DMS53 treated with DMSO at 0.1 percent for 48 hours (cell line): ENCODE measurements at regions not wholly inside any gene's neighbourhood (a gene's known extent, or its start where the extent isn't known, plus 50 kb on each side); places are given as distances from the start of the nearest gene placed in this dataset.

Source experiments
- DNase-seq: peaks from one replicate; lab custom pipeline; 2025; ENCODE audit not compliant: unreplicated experiment; lab: John Stamatoyannopoulos, UW

DNA sequence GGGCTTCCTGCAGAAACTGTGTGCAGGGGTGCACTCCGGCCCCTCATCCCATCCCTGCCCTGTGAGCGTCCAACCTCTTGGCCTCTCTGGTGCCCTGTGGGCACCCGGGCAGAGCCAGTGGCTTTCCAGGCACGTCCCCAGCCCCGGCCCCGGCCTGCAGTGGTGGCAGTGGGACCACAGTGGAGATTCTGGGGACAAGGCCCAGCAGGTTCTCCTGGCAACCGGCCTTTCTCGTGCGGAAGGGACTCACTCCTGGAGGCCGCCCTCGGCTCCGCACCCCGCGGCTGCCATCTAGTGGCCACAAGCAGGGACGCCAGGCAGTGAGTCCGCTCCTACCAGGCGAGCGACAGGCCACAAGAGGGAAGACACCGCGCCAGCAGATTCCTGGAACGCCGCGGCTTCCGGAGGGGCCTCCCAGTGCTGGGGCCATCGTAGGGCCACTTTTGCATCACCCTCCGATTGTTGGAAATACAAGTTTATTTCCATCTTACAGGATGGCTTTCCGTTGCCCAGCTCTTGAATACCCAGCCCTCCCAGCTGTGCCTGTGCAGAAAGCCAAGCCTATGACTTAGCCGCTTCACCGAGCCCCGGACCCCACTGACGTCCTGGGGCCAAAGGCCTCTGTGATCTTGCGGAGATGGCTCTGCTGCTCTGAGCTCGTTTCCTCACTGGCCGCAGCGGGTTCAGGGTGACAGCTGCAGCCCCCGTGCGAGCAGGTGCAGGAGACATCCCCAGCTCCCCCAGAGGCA lies 357.3 kb downstream of the CTTN start:
- peak; percentile 52 for DNase-seq

DNA sequence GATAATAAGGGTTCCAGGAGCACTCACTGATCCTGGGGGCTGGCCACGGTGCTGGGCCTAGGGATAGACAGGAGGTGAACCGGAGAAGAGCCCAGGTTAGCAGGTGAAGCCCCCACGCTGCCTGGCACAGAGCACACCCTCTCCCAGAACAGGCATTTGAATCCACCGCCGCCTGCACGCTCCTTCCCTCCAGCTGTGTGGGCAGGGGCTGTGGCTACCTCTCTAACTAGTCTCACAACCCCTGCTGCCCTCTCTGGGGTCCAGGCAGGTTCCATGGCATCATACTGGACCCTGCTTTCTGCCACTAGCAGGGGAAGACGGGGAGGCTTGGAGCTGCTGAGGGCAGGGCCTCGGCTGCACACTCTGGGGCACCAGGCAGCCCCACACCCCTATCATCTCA lies 358.0 kb downstream of the CTTN start:
- DNase-seq: no peak

GRCh38 chr11:70756756-70757155 lies 358.4 kb downstream of the CTTN start:
- no peak for DNase-seq

- no peak for DNase-seq
Measured at GRCh38 chr11:70757241-70757640, 358.9 kb downstream of the CTTN start.

DNA sequence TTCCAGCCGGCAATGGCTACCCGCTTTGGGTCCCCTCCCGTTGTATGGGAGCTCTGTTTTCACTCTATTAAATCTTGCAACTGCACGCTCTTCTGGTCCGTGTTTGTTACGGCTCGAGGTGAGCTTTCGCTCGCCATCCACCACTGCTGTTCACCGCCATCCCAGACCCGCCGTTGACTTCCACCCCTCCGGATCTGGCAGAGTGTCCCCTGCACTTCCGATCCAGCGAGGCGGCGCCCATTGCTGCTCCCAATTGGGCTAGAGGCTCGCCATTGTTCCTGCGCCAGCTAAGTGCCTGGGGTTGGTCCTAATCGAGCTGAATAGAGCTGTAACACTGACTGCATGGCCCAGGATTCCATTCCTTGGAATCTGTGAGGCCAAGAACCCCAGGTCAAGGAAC lies 359.9 kb downstream of the CTTN start:
- no peak for DNase-seq

GRCh38 chr11:70759846-70760245 lies 361.5 kb downstream of the CTTN start:
- no peak for DNase-seq

GRCh38 chr11:70760416-70761020 lies 362.2 kb downstream of the CTTN start:
- DNase-seq: no peak

DNA sequence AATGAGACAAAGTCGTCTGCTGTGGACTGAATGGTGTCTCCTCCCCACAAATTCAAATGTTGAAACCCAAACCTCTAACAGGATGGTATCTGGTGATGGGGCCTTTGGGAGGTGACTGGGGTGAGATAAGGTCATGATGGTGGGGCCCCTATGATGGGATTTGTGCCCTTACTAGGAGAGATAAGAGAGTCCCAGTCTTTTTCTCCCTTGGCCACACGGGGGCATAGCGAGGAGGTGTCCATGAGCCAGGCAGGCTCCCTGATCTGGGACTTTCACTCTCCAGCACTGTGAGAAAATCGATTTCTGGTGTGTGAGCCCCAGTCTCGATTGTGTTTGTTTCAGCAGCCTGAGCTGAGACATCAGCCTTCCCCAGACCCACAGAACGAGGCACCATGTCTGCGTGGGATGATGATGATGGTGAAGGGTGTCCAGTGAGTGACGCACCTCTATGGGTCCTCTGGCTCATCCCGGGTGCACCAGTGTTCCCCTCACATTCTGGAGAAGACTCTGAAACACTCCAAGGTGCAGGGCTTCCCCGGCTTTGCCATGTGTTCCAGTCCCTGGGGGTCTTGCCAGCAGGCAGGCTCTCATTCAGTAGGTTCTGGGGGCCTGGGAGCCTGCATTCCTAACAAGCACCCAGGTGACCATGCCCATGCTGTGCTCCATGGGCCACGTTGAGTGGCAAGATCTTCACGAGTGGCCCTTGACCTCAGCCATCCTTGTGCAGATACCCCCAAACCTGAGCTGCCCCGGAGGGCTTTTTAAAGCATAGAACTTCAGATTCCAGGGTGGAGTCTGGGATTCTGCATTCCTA lies 363.0 kb downstream of the CTTN start:
- no peak for DNase-seq

- DNase-seq: no peak
Measured at GRCh38 chr11:70761908-70762337, 363.6 kb downstream of the CTTN start.

- no peak for DNase-seq
Measured at GRCh38 chr11:70762810-70763209, 364.5 kb downstream of the CTTN start.

DNA sequence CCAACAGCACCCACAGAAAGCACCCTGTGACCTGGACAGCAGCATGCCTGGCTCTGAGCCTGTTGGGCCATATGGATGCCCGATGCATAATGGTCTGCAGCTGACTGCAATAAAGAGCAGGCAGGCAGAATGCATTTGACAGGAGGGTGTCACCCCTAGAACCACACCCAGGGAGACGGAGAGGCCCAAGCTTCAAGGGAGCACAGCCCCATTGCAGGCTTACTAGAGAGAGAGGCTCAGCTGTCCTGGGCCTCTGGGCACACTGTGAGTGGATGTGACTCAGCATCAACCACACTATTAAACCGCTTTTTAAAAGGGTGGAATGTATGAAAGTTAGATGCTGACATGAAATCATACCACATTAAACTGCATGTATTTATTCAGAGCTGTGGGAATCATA lies 365.3 kb downstream of the CTTN start:
- DNase-seq: no peak

- DNase-seq: no peak
Measured at GRCh38 chr11:70764356-70764905, 366.1 kb downstream of the CTTN start.

DNA sequence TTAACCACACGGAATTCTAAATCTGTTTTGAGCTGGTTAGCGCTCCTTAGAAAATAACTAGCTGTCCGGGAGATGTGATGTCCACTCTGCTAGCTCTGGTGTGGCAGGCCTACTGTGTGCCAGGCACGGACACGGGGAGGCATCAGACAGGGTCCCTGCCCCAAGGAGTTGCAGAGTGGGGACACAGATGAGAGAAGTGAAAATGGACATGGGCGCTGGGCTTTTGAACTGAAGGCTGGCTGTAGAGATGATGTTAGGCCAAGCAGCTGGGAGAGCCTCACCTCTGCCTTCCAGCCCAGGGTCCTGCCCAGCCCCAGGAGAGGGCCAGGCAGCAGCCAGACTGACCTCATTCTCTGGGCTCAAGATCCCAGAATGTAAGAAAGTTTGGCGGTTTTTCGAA lies 368.6 kb downstream of the CTTN start:
- no peak for DNase-seq

- DNase-seq: no peak
Measured at GRCh38 chr11:70768346-70769095, 370.2 kb downstream of the CTTN start.

DNA sequence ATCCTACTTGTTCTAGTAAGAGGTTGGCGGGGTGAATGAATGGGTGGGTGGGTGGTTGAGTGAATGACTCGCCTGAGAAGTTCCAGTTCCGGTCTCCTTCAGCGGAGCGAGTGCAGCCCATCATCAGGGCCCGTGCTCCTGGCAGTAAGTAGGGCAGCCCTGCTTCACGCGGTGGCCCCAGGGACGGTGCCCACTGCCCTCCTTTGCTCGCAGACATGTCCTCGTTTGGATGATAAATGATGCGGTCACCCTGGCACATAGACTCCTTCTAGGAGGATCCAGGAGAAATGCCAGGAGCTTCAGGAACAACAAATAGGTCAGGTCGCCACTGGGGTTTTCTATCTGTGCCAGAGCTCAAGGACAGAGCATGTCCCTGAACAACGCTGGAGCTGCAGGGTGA lies 370.8 kb downstream of the CTTN start:
- DNase-seq: no peak

DNA sequence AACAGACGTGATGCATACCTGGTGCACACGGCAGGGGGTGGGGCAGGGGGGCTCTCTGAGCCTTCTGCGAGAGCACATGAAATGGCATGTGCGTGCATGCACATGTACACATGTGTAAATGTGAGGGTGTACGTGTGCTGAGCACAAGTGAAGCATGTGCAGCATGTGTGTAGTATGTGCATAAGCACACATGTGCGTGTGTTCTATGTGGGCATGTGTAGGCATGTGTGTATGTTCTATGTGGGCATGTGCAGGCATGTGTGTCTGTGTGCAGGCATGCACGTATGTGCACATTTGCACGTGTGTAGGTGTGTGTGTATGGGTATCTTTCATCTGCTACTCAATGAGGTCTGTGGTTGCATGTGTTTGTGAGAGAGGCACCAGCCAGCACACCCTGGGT lies 371.2 kb downstream of the CTTN start:
- no peak for DNase-seq

DNA sequence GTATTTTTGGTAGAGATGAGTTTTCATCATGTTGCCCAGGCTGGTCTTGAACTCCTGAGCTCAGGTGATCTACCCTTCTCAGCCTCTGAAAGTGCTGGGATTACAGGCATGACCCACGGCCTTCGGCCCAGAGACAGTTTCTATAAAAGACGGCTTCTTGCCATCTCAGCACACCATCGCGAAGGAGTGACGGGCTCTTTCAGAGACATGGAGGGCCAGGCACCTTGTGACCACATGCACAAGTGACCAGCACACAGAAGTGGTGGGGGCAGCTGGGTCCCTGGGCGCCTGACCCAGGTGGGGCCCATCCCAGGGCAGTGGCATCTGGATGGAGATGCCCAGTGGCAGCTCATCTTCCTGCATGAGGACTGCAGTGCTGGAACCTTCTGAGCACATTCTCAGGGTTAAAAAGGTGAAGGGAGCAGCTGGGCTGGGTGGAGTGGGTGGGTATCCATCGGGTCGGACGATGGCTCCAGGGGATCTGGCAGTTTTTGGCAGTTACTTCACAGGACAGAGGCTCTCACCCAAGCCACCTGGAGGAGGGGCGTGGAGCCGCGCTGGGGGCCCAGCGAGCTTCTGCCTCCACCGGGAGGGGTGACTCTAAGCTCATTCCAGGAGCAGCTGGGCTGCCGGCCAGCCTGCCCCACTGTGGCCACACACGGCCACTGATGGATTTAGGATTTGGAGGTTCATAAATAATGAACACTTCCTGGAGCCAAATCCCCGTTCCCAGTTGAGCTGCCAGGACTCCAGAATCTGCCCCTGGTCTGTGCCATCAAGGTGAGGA lies 373.0 kb downstream of the CTTN start:
- no peak for DNase-seq

GRCh38 chr11:70772950-70773349 lies 374.6 kb downstream of the CTTN start:
- DNase-seq: no peak

DNA sequence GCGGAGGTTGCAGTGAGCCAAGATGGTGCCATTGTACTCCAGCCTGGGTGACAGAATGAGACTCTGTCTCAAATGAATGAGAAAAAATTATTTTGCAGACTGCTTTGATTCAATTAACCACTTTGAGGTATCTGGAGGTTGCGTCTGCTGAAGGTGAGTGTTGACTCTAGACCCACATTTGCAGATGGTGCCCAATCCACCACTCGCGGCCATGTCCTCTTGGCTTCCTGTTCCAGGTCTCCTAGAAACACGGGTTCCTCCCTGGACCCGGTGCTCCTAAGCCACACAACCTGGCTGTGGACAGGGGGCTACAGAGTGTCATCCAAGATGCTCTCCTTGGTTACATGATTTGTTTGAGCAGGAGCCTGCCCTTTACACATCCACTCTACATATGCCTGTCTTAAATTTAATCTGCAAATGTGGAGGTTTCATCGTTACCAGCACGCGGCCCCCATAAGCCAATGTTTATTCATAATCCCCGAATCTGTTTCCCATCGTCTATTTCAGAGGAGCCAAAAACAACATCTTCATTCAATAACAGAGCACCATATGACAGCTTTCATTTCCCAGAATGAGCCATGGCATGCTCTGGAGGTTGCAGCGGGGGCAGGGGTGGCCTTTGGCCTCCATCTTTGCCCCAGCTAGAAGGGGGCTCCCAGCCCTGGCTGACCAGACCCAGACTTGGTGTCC lies 377.2 kb downstream of the CTTN start:
- no peak for DNase-seq
